Fibroblast of skin of right biceps (primary cell): ENCODE measurements at regions not wholly inside any gene's neighbourhood (a gene's known extent, or its start where the extent isn't known, plus 50 kb on each side); places are given as distances from the start of the nearest gene placed in this dataset.

ENCODE experiments used
- DNase-seq: peaks from one replicate; pipeline ENCODE4 v3.0.0-alpha.2; 2013

DNA sequence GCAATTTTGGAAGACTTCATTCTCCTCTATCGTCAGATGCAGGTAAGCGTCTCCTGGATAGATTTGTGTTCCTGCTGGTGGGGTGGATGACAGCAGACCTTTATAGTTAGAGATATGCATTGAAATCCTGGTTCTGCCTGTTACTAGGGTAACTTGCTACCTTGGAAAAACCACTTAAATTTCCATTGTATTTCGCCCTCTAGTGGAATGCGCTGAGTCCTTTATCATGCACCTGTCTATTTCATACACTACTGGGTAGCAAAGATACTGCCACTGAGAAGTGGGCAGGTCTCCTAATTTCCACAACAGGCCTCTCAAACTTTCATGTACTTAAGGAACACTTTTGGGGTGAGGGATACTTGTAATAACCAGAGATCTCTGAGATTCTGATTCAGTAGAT is 209.5 kb upstream of the SUCLG2 start:
- peak; percentile 11 for DNase-seq

DNA sequence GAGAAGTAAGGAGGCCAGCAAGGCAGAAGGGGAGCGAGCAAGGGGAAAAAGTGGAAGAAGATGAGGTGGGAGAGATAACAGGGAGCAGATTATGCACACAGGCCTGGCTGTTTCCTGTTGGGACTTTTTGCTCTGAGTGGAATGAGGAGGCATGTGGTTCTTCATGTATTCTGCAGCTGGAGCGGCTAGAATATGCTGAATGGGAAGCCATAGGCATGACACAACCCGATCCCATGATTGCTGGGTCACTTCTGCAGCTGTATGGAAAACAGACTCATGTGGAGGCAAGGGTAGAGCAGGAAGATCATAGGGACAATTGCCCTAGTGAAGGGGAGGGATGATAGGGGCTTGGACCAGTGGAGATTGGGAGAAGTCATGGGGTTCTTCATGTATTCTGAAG is 206.0 kb upstream of the SUCLG2 start:
- DNase-seq, result no peak

DNA sequence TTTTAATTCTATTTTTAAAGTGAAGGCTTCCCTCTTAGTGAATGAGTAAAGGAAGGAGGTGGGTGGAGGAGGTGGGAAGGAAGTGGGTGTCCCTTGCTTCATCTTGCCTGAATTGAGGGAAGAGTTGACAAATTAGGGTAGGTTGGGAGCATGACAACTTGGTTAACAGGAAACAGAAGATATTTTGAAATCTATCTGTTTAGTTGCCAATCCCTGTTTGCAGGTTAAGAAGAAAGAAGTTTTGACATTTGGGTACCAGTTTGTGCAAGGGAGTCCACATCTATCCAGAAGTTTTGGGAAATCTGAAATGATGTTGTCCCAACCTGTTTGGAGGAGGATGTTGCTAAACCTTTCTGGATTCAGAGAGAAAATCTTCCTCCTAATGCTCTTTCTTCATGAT is 204.1 kb upstream of the SUCLG2 start:
- no peak for DNase-seq

DNA sequence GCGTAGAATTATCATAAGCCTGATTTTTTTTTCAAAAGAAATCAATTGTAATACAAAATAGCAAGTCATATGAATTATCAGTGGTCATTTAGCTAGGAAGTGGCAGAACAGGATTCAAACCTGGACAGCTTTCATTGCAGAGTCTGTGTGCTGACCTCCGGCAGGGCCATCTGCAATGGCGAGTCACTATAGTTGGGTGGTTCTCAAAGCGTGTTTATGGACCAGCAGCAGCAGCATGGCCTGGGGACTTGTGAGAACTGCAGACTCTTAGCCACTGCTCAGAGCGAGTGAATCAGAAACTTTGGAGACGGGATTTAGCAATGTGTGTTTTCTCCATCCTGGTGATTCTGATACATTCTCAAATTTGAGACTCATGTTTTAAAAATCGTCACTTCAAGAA is 202.3 kb upstream of the SUCLG2 start:
- DNase-seq, result no peak

DNA sequence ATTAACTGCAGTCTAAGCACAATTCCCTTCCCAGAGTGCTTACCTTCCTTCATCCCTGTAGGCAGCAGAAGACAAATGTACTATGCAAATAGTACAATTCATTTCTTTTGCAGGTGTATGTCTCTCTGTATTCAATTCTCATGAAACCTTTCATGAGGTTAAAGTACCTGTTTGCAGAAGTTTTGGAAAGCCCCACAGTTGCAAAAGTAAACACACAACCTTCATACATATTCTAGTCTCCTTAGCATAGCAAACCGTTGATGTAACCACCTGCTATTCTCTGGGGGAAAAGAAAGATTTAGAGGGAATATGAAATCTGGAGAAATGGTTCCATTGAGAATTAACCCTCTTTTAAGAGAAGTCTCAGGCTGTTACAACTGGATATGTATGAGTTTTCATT is 200.3 kb upstream of the SUCLG2 start:
- DNase-seq, result no peak

DNA sequence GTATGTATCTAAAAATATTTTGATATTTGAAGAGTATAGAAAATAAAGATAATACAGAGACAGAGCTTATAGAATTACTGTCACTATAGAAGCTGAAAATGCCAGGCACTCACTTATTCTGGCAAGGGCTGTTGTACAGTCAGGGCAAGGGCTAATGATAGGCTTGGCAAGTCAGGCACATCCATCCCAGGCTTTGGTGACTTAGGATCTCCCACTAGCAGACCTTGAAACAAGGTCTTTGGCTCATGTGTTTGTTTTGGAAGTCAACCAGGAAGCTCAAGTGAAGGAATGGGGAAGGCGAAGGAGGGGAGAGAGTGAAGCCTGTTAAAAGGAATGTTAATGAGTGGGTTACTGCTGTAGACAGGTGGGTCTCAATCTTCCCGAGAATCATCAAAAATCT is 199.1 kb upstream of the SUCLG2 start:
- DNase-seq, result no peak

DNA sequence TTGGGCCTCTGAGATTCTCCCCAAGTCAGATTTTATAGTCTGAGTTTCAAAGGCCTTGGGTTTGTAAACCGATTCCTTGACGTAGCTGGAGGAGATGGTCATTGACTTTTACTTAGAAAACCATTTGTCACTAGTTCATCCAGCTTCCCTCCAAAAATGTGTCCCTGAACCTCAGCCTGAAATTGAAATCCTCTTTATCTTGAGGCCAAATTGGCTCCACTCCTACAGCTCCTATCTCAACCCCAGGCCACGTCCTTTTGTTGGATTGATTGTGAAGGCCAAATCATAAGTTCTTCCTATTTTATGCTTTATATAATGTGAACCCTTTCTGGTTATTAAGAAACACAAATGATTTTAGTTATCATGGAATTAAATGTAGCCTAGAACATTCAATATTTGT is 193.9 kb upstream of the SUCLG2 start:
- DNase-seq, result no peak

DNA sequence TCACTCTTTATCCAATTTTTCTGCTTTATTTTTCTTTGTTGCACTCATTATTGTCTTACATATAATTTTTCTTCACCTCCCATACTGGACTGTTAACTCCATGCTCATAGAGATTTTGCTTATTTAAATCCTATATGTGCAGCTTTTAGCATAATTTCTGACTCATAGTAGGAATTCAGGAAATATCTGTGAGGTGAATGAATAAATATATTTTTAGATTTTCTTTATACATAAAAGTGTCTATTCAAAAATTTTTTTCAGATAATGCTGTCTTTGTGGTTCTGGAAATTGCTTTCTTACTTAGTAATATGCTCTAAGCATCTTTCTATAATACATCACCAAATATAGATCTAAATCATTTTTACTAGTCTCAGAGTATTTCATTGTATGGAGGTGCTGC is 191.8 kb upstream of the SUCLG2 start:
- DNase-seq, result peak; percentile 70

DNA sequence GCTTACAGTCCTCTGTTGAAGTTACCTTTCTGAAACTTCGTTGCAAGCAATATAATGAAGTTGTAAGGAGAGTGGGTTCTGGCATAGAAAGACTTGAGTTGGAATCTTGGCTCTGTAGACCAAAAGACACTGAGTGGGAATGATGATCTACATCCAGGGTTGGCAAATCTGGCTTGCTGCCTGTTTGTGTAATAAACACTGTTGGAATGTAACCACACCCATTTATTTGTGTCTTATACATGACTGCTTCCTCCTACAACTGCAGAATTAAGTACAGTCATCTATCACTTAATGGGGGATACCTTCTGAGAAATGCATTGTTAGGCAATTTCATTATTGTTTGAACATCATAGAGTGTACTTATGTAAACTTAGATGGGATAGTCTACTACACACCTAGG is 178.4 kb upstream of the SUCLG2 start:
- DNase-seq, result no peak

DNA sequence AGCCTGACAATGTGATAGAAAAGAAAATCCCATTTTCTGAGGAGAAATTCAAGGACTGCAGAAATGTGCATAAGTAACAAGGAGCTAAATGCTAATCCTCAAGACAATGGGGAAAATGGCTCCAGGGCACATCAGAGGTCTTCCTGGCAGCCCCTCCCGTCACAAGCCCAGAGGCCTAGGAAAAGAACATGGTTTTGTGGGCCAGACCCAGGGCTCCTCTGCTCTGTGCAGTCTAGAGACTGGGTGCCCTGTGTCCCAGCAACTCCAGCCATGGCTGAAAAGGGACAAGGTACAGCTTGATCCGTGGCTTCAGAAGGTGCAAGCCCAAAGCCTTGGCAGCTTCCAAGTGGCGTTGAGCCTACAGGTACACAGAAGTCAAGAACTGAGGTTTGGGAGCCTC is 176.8 kb upstream of the SUCLG2 start:
- no peak for DNase-seq

DNA sequence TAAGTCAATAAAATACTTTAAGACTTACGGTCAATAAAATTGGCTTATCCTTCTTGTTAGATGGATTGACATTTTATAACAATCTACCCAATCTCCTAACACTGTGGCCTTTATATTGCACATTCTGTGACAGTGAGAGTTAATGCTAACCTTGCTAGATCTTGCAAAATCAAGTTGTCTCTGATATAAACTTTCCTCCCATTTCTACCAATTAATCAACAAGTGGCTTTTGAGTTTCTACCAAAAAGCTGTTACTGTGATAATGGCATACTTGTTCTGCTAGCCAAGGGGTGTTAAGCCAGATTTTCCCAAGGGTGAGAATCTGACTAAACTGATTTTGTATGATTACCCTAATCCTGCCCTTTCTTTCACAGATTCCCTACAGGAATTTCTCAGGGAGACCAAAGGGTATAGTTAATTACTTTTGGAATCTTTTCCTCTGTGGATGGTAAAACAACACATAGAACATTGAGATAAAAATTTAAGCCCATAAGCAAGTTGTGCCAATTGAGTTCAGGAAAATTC is 174.1 kb upstream of the SUCLG2 start:
- DNase-seq, result no peak

DNA sequence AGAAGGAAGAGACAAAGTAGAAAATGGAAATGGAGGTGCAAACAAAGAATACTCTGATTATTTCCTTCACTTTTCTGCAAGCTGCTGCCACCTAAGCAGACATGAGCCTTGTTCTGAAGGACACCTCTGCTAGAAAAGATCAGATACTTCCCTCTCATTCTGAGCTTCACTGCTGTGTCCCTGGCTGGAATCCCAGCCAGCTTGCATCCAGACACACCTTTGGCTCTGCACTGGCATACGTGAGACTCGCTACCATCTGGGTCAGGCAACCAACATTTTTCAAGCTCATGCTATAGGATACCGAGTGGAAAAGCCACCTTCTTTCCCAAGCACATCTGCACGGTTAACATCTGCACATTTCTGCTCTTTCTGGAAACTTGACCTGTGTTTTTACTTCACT is 166.7 kb upstream of the SUCLG2 start:
- no peak for DNase-seq

DNA sequence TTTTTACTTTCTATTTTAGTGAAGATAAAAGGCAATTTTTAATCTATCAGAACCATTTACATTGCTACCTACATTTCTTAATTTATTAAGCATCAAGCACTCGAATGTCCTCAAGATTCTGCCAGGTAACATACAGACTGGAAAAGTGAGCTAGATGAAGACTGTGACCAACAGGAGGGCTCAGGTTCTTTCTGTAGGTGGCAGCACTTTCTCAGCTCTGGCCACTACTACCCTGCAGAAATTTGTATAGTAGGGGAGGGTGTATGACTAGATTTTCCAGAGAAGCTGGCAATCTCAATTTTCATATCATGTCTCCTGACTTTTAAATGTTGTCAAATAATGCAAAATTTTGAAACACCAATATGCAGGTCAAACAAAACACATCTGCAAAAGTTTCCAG is 165.0 kb upstream of the SUCLG2 start:
- peak; percentile 5 for DNase-seq

DNA sequence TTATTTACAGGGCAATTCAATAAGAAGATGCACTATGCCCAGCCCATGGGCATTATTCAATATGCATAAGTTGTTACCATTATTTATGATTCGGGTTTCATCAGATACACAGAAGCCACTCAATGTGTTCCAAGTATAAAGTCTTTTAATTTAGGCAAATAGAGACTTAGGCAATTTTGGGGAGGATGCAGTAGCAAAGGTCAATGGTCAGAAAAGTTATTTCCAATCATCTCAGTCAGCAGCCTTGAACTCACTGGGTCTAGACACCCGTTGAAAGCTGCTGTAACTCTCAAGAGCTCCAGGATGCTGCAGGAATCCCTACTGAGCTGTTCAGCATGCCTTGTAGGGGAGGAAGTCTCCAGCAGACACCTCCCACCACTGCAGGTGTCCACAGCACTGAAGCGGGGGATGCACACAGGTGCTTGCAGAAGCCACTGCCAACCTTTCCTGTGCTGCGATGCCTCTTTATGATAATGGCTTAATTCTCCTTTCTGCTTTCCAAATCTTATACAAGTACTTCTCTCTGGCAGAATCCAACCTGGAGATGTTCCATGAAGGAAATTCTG is 155.0 kb upstream of the SUCLG2 start:
- DNase-seq, result no peak

DNA sequence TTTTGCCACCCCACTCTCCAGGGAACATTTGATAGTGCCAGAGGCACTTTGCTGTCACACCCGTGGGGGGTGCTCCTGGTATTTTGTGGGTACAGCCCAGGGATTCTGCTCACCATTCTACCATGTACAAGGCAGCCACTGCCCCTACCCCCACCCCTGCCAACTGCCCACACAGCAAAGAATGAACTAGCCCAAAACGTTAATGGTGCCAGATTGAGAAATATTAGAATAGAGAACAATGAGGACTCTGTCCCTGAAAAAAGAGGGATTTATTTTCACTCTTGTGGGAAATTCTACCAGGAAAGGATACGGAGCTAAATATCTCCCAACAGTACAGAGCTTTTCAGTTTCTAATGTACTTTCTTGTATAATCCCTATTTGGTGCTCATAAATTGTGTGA is 154.5 kb upstream of the SUCLG2 start:
- DNase-seq, result no peak

DNA sequence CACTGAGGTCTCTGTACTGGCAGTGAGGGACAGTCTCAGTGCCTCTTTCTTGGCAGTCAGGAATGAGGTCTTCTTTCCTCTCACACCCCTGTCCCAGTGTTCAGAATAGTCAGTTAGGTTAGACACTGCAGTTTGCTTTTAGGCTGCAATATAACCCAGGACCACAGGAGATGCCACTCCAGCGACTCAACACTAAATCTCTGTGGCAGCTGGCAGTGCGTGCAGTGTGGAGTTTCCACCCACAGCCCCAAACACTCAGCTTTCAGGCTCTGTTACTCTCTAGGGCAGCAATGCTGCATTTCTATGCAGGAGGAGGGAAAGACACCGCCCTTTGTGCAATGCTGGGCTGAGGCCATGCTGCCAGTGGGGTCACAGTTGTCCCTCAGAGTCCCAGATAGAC is 150.2 kb upstream of the SUCLG2 start:
- peak; percentile 7 for DNase-seq

DNA sequence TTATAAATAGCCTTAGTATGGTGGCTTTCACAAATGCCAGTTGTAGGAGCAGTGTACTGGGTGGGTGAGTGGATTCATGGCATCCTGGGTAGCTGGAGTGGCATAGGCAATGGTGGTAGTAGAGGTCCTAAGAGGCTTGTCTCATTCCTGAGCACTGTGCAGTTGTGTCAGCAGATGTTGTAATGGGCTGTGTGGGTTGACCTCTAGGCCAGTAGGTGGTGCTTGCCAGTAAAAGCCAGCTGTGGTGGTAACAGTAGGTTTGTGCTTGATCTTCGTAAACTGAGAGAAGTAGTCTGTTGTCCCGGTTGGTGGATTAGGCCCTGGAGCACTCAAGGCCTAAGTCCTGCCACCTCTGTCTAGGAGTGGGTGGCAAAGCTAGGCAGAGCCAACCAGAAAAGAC is 149.7 kb upstream of the SUCLG2 start:
- DNase-seq, result no peak

DNA sequence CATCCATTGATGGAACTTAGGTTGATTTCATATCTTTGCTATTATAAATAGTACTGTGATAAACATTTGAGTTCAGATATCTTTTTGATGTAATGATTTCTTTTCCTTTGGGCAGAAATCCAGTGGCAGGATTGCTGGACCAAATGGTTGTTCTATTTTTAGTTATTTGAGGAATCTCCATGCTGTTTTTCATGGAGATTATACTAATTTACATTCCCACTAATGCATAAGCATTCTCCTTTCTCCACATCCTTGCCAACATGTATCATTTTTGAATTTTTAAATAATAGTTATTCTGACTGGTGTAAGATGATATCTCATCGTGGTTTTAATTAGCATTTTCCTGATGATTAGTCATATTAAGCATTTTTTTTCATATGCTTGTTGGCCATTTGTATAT is 144.0 kb upstream of the SUCLG2 start:
- peak; percentile 42 for DNase-seq

DNA sequence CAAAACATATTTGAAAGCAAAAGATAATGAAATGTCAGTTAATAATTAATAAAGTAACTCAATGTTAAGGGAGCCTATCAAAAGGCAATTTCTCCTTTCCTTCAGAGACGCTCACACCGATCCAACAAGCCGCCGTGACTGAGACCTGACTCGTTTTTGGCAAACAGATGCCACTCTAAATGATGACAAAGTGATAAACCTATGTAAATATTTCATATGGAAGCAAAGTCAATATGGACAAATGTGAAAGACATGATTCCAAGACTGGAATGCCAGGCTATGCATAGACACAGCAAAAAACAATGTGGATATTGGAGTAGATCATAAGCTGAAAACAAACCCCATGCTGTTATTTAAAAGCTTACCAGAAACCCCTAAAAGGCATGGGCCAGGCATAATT is 137.2 kb upstream of the SUCLG2 start:
- no peak for DNase-seq

DNA sequence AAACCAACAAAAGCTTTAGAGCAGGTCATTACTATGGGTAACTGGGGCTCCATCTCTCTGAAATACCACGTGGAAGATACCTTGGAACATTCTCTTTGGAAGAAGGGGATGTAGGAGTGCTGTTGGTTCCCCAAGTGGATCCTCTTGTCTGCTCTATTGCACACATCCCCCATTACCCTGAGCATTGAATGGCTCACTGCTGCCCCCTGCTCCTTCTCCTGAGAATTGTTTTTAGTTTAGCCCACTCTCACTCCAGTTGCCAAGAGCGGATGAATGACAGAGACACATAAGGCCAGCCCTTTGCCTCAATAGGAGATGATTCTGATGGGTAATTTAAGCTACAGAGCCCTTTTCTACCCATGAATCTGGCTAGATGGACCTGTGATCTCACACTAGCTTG is 135.6 kb upstream of the SUCLG2 start:
- DNase-seq, result peak; percentile 45

DNA sequence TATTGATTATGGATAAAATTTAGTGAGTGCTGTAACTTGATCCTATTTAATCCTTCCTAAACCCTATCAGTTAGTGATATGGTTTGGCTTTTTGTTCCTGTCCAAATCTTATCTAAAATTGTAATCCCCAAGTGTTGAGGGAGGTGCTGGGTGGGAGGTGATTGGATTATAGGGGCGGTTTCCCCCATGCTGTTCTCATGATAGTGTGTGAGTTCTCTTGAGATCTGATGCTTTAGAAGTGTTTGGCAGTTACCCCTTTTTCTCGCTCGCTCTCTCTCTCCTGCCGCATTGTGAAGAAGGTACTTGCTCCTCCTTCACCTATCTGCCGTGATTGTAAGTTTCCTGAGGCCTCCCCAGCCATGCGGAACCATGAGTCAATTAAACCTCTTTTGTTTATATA is 134.0 kb upstream of the SUCLG2 start:
- DNase-seq, result no peak

DNA sequence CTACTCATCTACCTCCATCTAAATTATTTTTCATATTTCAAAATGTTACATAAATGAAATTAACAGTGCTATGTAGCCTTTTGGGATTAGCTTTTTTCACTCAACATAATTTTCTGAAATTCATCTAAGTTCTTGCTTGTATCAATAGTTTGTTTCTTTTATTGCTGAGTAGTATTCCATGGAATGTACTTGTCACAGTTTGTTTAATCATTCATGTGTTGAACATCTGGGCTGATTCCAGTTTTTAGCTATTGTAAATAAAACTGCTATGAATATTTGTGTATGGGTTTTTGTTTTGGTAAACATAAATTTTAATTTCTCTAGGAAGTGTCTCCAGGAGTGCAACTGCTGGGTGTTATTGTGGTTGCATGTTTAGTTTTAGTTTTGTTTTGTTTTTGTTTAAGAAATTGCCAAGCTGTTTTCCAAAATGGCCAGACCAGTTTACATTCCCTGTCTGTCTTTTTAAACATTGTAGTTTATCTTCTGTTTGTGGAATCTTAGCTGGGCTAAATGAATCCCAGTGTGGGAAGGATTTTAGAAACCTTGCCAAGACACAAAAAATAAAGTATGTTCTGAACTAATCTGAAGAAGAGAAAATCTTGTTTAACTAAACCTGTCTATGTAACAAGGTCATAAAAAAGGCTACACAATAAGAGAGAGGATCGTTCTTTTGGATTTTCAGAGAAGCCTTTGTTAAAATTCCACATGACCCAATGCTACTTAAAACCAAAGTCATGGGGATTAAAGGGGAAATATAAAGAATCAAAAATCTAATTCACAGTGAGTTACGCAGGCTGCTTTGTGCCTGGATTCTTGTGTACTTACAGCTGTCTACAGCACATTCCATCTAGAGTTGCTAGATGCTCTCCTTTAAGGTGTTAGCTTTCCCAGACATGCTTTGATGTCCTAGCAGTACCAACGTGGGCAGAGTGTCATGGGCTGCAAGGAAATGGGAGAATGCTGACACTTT is 129.2 kb upstream of the SUCLG2 start:
- DNase-seq, result no peak

DNA sequence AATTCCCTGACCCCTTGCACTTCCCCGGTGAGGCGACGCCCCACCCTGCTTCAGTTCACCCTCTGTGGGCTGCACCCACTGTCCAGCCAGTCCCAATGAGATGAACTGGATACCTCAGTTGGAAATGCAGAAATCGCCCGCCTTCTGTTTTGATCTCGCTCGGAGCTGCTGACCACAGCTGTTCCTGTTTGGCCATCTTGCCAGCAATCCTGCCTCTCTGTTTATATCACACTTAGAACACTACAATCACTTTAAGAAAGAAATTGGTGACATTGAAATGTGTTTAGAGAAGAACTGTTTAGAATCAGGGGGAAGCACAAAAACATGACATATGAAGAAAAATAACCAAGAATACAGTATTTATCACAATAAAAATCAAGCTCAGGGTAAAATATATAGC is 127.5 kb upstream of the SUCLG2 start:
- DNase-seq, result no peak

DNA sequence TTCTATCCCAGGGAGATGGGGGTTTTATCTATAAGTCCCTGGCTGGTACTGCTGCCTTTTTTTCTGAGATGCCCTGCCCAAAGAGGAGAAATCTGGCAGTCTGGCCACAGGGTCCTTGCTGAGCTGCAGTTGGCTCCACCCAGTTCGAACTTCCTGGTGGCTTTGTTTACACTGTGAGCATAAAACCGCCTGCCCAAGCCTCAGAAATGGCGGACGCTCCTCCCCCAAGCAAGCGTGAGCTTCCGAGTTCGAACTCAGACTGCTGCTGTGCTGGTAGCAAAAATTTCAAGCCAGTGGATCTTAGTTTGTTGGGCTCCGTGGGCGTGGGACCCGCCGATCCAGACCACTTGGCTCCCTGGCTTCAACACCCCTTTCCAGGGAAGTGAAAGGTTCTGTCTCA is 126.8 kb upstream of the SUCLG2 start:
- no peak for DNase-seq

DNA sequence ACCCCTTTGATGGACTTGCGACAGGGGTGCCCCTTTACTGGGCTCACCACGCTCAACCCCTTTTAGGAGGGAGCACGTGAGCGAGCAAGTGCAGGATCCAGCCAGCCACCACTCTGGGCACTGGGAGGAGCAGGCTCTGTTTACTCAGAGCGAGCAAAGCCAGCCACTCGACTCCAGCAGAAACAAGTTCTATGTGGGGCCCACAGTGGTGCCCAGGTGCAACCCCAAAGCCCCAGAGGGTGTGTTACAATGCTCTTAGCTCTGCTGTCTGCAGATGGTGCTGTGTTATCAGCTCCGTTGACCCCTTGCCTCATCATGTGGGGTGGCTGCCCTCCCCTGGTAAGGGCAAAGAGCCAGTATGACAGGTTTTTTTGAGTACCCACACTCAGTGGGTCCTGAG is 120.3 kb upstream of the SUCLG2 start:
- DNase-seq, result no peak
